Suprapubic skin (tissue), 3 donors: ENCODE measurements at regions not wholly inside any gene's neighbourhood (a gene's known extent, or its start where the extent isn't known, plus 50 kb on each side); places are given as distances from the start of the nearest gene placed in this dataset.

Experiments used
- EP300 ChIP-seq: sonication (generic); formaldehyde crosslinking; IDR thresholded peaks from one replicate; pipeline ENCODE4 v1.6.1; 2017; ENCODE audit warnings: antibody characterized with exemption
- TF ChIP-seq, protein P1 (sequence below), 2 donors: fragments of 200-600 bp in 1 of 2; fragments of 450-650 bp in 1 of 2; sonication (generic) in 1 of 2; IDR thresholded peaks; one replicate each; pipeline ENCODE4 v1.5.1; 2016 to 2019; ENCODE audit warnings: antibody characterized with exemption in 2 of 2, mild to moderate bottlenecking in 1 of 2, moderate library complexity in 1 of 2

DNA sequence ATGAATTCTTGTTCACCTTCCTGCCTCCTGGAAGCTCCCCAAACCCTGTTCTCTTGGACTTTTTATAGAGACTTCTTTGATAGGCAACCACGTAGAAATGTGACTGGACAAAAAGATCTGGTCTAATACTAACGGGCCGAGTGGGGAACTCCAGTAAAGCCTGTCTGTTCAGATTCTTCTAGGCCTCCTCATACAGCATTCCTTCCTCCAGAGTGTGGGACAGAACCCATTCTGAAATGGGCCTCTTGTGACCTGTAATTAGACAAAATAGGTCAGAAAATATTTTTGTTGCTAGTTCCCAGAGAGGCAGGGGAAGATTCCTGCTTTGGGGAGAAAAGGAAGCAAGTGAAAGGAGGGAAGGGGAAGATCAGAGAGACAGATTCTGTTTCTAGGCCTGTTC is 374.3 kb downstream of the CDH26 start:
- TF ChIP-seq, protein P1, sequence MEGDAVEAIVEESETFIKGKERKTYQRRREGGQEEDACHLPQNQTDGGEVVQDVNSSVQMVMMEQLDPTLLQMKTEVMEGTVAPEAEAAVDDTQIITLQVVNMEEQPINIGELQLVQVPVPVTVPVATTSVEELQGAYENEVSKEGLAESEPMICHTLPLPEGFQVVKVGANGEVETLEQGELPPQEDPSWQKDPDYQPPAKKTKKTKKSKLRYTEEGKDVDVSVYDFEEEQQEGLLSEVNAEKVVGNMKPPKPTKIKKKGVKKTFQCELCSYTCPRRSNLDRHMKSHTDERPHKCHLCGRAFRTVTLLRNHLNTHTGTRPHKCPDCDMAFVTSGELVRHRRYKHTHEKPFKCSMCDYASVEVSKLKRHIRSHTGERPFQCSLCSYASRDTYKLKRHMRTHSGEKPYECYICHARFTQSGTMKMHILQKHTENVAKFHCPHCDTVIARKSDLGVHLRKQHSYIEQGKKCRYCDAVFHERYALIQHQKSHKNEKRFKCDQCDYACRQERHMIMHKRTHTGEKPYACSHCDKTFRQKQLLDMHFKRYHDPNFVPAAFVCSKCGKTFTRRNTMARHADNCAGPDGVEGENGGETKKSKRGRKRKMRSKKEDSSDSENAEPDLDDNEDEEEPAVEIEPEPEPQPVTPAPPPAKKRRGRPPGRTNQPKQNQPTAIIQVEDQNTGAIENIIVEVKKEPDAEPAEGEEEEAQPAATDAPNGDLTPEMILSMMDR (IDR thresholded peaks at IDR 0.05): no peak
- no peak for TF ChIP-seq EP300
